Liver (tissue), 8 donors: ENCODE measurements at regions not wholly inside any gene's neighbourhood (a gene's known extent, or its start where the extent isn't known, plus 50 kb on each side); places are given as distances from the start of the nearest gene placed in this dataset.

ENCODE experiments used
- DNase-seq: peaks from one replicate; pipeline ENCODE4 v3.0.0-alpha.2; 2017; ENCODE audit warnings: low spot score
- H3K27ac ChIP-seq, 2 donors: one replicate each; pipeline ENCODE4 v1.7.0; 2013; ENCODE audit warnings: inconsistent platforms in 2 of 2, low read length in 2 of 2, control low read depth in 1 of 2, low read depth in 1 of 2, mild to moderate bottlenecking in 1 of 2
- H3K27me3 ChIP-seq, 4 donors: one replicate each; pipeline versions ENCODE4 v1.6.1 to v1.7.0; 2013; ENCODE audit warnings: low read length in 3 of 4, inconsistent platforms in 1 of 4, mild to moderate bottlenecking in 1 of 4, moderate library complexity in 1 of 4; ENCODE audit not compliant: control insufficient read depth in 4 of 4, insufficient read depth in 4 of 4
- H3K36me3 ChIP-seq, 4 donors: one replicate each; pipeline versions ENCODE4 v1.6.1 to v1.7.0; 2013; ENCODE audit warnings: low read length in 3 of 4, mild to moderate bottlenecking in 3 of 4, low read depth in 1 of 4, moderate library complexity in 1 of 4; ENCODE audit not compliant: control insufficient read depth in 4 of 4, insufficient read depth in 3 of 4
- H3K4me1 ChIP-seq, 4 donors: one replicate each; pipeline versions ENCODE4 v1.6.1 to v1.7.0; 2013; ENCODE audit warnings: low read length in 3 of 4, mild to moderate bottlenecking in 3 of 4, moderate library complexity in 1 of 4; ENCODE audit not compliant: control insufficient read depth in 4 of 4, insufficient read depth in 4 of 4
- H3K4me3 ChIP-seq, 3 donors: one replicate each; pipeline versions ENCODE4 v1.6.1 to v1.7.0; 2013; ENCODE audit warnings: low read length in 3 of 3, control low read depth in 1 of 3, low read depth in 1 of 3, mild to moderate bottlenecking in 1 of 3
- H3K9ac ChIP-seq, 2 donors: one replicate each; pipeline ENCODE4 v1.7.0; 2013; ENCODE audit warnings: low read length in 2 of 2, mild to moderate bottlenecking in 2 of 2, moderate library complexity in 2 of 2, control low read depth in 1 of 2, low read depth in 1 of 2
- H3K9me3 ChIP-seq, 4 donors: one replicate each; pipeline versions ENCODE4 v1.6.1 to v1.7.0; 2013; ENCODE audit warnings: low read length in 3 of 4; ENCODE audit not compliant: control insufficient read depth in 4 of 4
- ATF3 ChIP-seq: IDR thresholded peaks from 2 replicates; pipeline ENCODE4 v1.6.1; 2016; ENCODE audit warnings: antibody characterized with exemption
- CTCF ChIP-seq: fragments of 150-350 bp; IDR thresholded peaks from 2 replicates; pipeline ENCODE4 v1.5.1; 2017; ENCODE audit warnings: improper control_type of control experiment, low read depth, low read length; ENCODE audit not compliant: missing input control
- EGR1 ChIP-seq, 2 donors: IDR thresholded peaks; 2 replicates each; pipeline ENCODE4 v1.6.1; 2016 to 2018; ENCODE audit warnings: antibody characterized with exemption in 2 of 2, low read depth in 2 of 2
- FOXA1 ChIP-seq: IDR thresholded peaks from 2 replicates; pipeline ENCODE4 v1.6.1; 2016; ENCODE audit warnings: antibody characterized with exemption
- GABPA ChIP-seq, 2 donors: IDR thresholded peaks in 1 of 2; conservative IDR thresholded peaks in 1 of 2; 2 replicates each; pipeline ENCODE4 v1.6.1; 2016; ENCODE audit warnings: antibody characterized with exemption in 2 of 2, mild to moderate bottlenecking in 1 of 2, moderate library complexity in 1 of 2
- HNF4A ChIP-seq, 2 donors: conservative IDR thresholded peaks; 2 replicates each; pipeline ENCODE4 v1.6.1; 2016; ENCODE audit warnings: antibody characterized with exemption in 2 of 2, mild to moderate bottlenecking in 2 of 2
- HNF4G ChIP-seq: IDR thresholded peaks from 2 replicates; pipeline ENCODE4 v1.6.1; 2016; ENCODE audit warnings: antibody characterized with exemption
- JUND ChIP-seq, 2 donors: IDR thresholded peaks; 2 replicates each; pipeline ENCODE4 v1.6.1; 2016; ENCODE audit warnings: antibody characterized with exemption in 2 of 2
- MAX ChIP-seq: IDR thresholded peaks from 2 replicates; pipeline ENCODE4 v1.6.1; 2016; ENCODE audit warnings: antibody characterized with exemption
- NR2F2 ChIP-seq: IDR thresholded peaks from 2 replicates; pipeline ENCODE4 v1.6.1; 2016; ENCODE audit warnings: antibody characterized with exemption
- RAD21 ChIP-seq, 2 donors: IDR thresholded peaks; 2 replicates each; pipeline ENCODE4 v1.6.1; 2016; ENCODE audit warnings: antibody characterized with exemption in 2 of 2, mild to moderate bottlenecking in 2 of 2
- REST ChIP-seq: IDR thresholded peaks from 2 replicates; pipeline ENCODE4 v1.6.1; 2016; ENCODE audit warnings: antibody characterized with exemption, mild to moderate bottlenecking
- RXRA ChIP-seq, 2 donors: IDR thresholded peaks; 2 replicates each; pipeline ENCODE4 v1.6.1; 2017 to 2018; ENCODE audit warnings: antibody characterized with exemption in 2 of 2, mild to moderate bottlenecking in 1 of 2
- SP1 ChIP-seq: IDR thresholded peaks from 2 replicates; pipeline ENCODE4 v1.6.1; 2018; ENCODE audit warnings: antibody characterized with exemption, mild to moderate bottlenecking
- TAF1 ChIP-seq: conservative IDR thresholded peaks from 2 replicates; pipeline ENCODE4 v1.6.1; 2016; ENCODE audit warnings: antibody characterized with exemption, mild to moderate bottlenecking
- YY1 ChIP-seq: IDR thresholded peaks from 2 replicates; pipeline ENCODE4 v1.6.1; 2016; ENCODE audit warnings: antibody characterized with exemption, mild to moderate bottlenecking
- ZBTB33 ChIP-seq: IDR thresholded peaks from 2 replicates; pipeline ENCODE4 v1.6.1; 2016; ENCODE audit warnings: antibody characterized with exemption
- WGBS: extraction: QIAGEN DNeasy Blood & Tissue Kit; methylation state at CpG from one replicate; pipeline ENCODE4 v1.1.7; 2013; 5-methylcytosine and 5-hydroxymethylcytosine counted together
- donor health status: healthy.
- donor health status: healthy.
- donor health status: healthy.
- donor health status: healthy.
- donor health status: healthy.

- no peak for DNase-seq
Measured at GRCh38 chr4:58272311-58272710, 1162.1 kb upstream of the IGFBP7 start.

More at GRCh38 chr4:58272311-58272710, 1162.1 kb upstream of the IGFBP7 start:
- H3K27ac ChIP-seq, result no peak overlapping the region
- 81% methylated on average over 1 of the region's 1 CpG for WGBS
- no peak overlapping the region for H3K4me3 ChIP-seq
- H3K36me3 ChIP-seq, result no peaks in the 10 kb centered on the region
- H3K27me3 ChIP-seq, result no peaks in the 10 kb centered on the region
- H3K4me1 ChIP-seq, result no peaks in the 10 kb centered on the region
- TF ChIP-seq SP1 (no peak), GABPA (IDR thresholded peaks at IDR 0.05 in 1 of 2, conservative IDR thresholded peaks at IDR 0.05 in 1 of 2) (no peak), ZBTB33 (no peak), MAX (no peak), NR2F2 (no peak), HNF4G (no peak), RAD21 (IDR thresholded peaks at IDR 0.05) (no peak), EGR1 (IDR thresholded peaks at IDR 0.05; ENCODE audit: low read depth in 2 of 2) (no peak), JUND (IDR thresholded peaks at IDR 0.05) (no peak), RXRA (IDR thresholded peaks at IDR 0.05) (no peak), CTCF (no peak), FOXA1 (no peak), YY1 (no peak), ATF3 (no peak), HNF4A (conservative IDR thresholded peaks at IDR 0.05) (no peak), TAF1 (no peak), REST (no peak)
- no peak overlapping the region for H3K9ac ChIP-seq
- peaks cover 0 to 6% (median under 1%) of the 10 kb centered on the region in 4 donors for H3K9me3 ChIP-seq
